HG03064 (cell line): ENCODE measurements at regions not wholly inside any gene's neighbourhood (a gene's known extent, or its start where the extent isn't known, plus 50 kb on each side); places are given as distances from the start of the nearest gene placed in this dataset.

Experiments used
- ATAC-seq: cut with Tn5 transposase; IDR thresholded peaks from one replicate; pipeline ENCODE4 v1.9.1; 2021; ENCODE audit warnings: low read depth; ENCODE audit not compliant: unreplicated experiment

GRCh38 chr3:70805061-70805889, 492.8 kb upstream of the MDFIC2 start:
- ATAC-seq, result no peak

- no peak for ATAC-seq
These were observed 491.5 kb upstream of the MDFIC2 start for GRCh38 chr3:70803891-70804290.

GRCh38 chr3:70803319-70803718, 490.9 kb upstream of the MDFIC2 start:
- ATAC-seq, result no peak

- no peak for ATAC-seq
These were observed 488.5 kb upstream of the MDFIC2 start for GRCh38 chr3:70800951-70801350.

GRCh38 chr3:70789878-70790277, 477.4 kb upstream of the MDFIC2 start:
- ATAC-seq, result no peak

- ATAC-seq, result no peak
These were observed 468.4 kb upstream of the MDFIC2 start for GRCh38 chr3:70780790-70781189.

GRCh38 chr3:70779296-70779695, 466.9 kb upstream of the MDFIC2 start:
- no peak for ATAC-seq

GRCh38 chr3:70776081-70776480, 463.6 kb upstream of the MDFIC2 start:
- no peak for ATAC-seq

GRCh38 chr3:70775257-70775656, 462.8 kb upstream of the MDFIC2 start:
- no peak for ATAC-seq

GRCh38 chr3:70774641-70775040, 462.2 kb upstream of the MDFIC2 start:
- no peak for ATAC-seq

GRCh38 chr3:70771426-70772147, 459.1 kb upstream of the MDFIC2 start:
- no peak for ATAC-seq

GRCh38 chr3:70770650-70771049, 458.2 kb upstream of the MDFIC2 start:
- ATAC-seq, result no peak

GRCh38 chr3:70766301-70766700, 453.9 kb upstream of the MDFIC2 start:
- ATAC-seq, result no peak

- no peak for ATAC-seq
These were observed 451.5 kb upstream of the MDFIC2 start for GRCh38 chr3:70763894-70764293.

GRCh38 chr3:70757658-70758057, 445.2 kb upstream of the MDFIC2 start:
- ATAC-seq, result no peak

- no peak for ATAC-seq
These were observed 443.1 kb upstream of the MDFIC2 start for GRCh38 chr3:70755526-70755925.

GRCh38 chr3:70754314-70754713, 441.9 kb upstream of the MDFIC2 start:
- no peak for ATAC-seq

GRCh38 chr3:70753572-70753971, 441.1 kb upstream of the MDFIC2 start:
- no peak for ATAC-seq

- no peak for ATAC-seq
These were observed 439.6 kb upstream of the MDFIC2 start for GRCh38 chr3:70752051-70752450.

- no peak for ATAC-seq
These were observed 436.7 kb upstream of the MDFIC2 start for GRCh38 chr3:70749122-70749521.

GRCh38 chr3:70748593-70748992, 436.2 kb upstream of the MDFIC2 start:
- ATAC-seq, result no peak

GRCh38 chr3:70747847-70748246, 435.4 kb upstream of the MDFIC2 start:
- no peak for ATAC-seq
